Small intestine (tissue), 7 donors: ENCODE measurements at regions not wholly inside any gene's neighbourhood (a gene's known extent, or its start where the extent isn't known, plus 50 kb on each side); places are given as distances from the start of the nearest gene placed in this dataset.
A peak's percentile ranks its signal among the peaks of the same experiment; 100 is the strongest.

ENCODE experiments used
- DNase-seq, 2 donors: peaks; one replicate each; pipeline versions ENCODE4 v3.0.0 to v3.0.0-alpha.2; 2013
- FAIRE-seq: peaks from 2 replicates; lab custom pipeline; 2012; peaks lifted over from hg19 to GRCh38; lab: Jason Lieb, UNC
- H3K27ac ChIP-seq, 3 donors: one replicate each; pipeline ENCODE4 v1.5.1; 2013; ENCODE audit warnings: low read length in 2 of 3, mild to moderate bottlenecking in 2 of 3, control low read depth in 1 of 3, inconsistent platforms in 1 of 3, low read depth in 1 of 3, moderate library complexity in 1 of 3
- H3K27me3 ChIP-seq, 3 donors: one replicate each; pipeline ENCODE4 v1.6.1; 2013; ENCODE audit warnings: low read length in 3 of 3, inconsistent platforms in 1 of 3; ENCODE audit not compliant: control insufficient read depth in 3 of 3, insufficient read depth in 3 of 3
- H3K36me3 ChIP-seq, 3 donors: one replicate each; pipeline ENCODE4 v1.6.1; 2013; ENCODE audit warnings: low read length in 3 of 3, inconsistent platforms in 1 of 3, low read depth in 1 of 3, mild to moderate bottlenecking in 1 of 3, moderate library complexity in 1 of 3; ENCODE audit not compliant: control insufficient read depth in 3 of 3, insufficient read depth in 2 of 3
- H3K4me1 ChIP-seq, 3 donors: one replicate each; pipeline ENCODE4 v1.6.1; 2013; ENCODE audit warnings: low read length in 2 of 3, inconsistent platforms in 1 of 3, low read depth in 1 of 3, mild to moderate bottlenecking in 1 of 3, moderate library complexity in 1 of 3; ENCODE audit not compliant: control insufficient read depth in 3 of 3, insufficient read depth in 2 of 3
- H3K4me3 ChIP-seq, 3 donors: one replicate each; pipeline ENCODE4 v1.5.1; 2013; ENCODE audit warnings: low read length in 3 of 3, control low read depth in 1 of 3, inconsistent platforms in 1 of 3, low read depth in 1 of 3, mild to moderate bottlenecking in 1 of 3, moderate library complexity in 1 of 3
- H3K9me3 ChIP-seq, 2 donors: one replicate each; pipeline ENCODE4 v1.6.1; 2013; ENCODE audit warnings: low read depth in 1 of 2, low read length in 1 of 2; ENCODE audit not compliant: control insufficient read depth in 2 of 2, insufficient read depth in 1 of 2
- WGBS, 3 donors: extraction: QIAGEN DNeasy Blood & Tissue Kit; methylation state at CpG; one replicate each; pipeline ENCODE4 v1.1.7; 2013; 5-methylcytosine and 5-hydroxymethylcytosine counted together
- donor health status: healthy with polysubstance abuse.
- donor health status: control.
- donor health status: control.
- donor health status: Bipolar disorder and iron deficiency.
- donor health status: healthy.

- Histone ChIP-seq H3K36me3 (no peaks in the 10 kb centered on the region), H3K27ac (no peak overlapping the region), H3K27me3 (peaks cover 0 to 13% (median 0%) of the 10 kb centered on the region in 3 donors), H3K4me3 (no peak overlapping the region), H3K9me3 (no peaks in the 10 kb centered on the region), H3K4me1 (no peaks in the 10 kb centered on the region)
- 37 to 48% (median 46%) methylated on average over 2 of the region's 2 CpGs for WGBS, 3 donors
- no peak for DNase-seq
- no peak for FAIRE-seq
Measured at GRCh38 chr2:176804392-176804791, 408.2 kb upstream of the HNRNPA3 start.

GRCh38 chr2:176805345-176805744 lies 407.2 kb upstream of the HNRNPA3 start:
- no peak for DNase-seq
- Histone ChIP-seq H3K27me3 (peaks cover 0 to 15% (median 0%) of the 10 kb centered on the region in 3 donors), H3K4me1 (no peaks in the 10 kb centered on the region), H3K9me3 (no peaks in the 10 kb centered on the region), H3K27ac (no peak overlapping the region), H3K4me3 (no peak overlapping the region), H3K36me3 (no peaks in the 10 kb centered on the region)
- FAIRE-seq, result no peak

- DNase-seq (no peak), FAIRE-seq (no peak)
- Histone ChIP-seq H3K27me3 (peaks cover 0 to 3% (median 0%) of the 10 kb centered on the region in 3 donors), H3K9me3 (no peaks in the 10 kb centered on the region), H3K36me3 (no peaks in the 10 kb centered on the region), H3K4me3 (no peak overlapping the region), H3K27ac (no peak overlapping the region), H3K4me1 (no peaks in the 10 kb centered on the region)
- WGBS, 3 donors, result 55 to 63% (median 58%) methylated on average over 5 of the region's 5 CpGs
Measured at GRCh38 chr2:176812246-176812775, 400.3 kb upstream of the HNRNPA3 start.

- 87 to 92% (median 91%) methylated on average over 4 of the region's 4 CpGs for WGBS, 3 donors
- Histone ChIP-seq H3K4me3 (no peak overlapping the region), H3K27ac (no peak overlapping the region), H3K9me3 (no peaks in the 10 kb centered on the region), H3K4me1 (no peaks in the 10 kb centered on the region), H3K27me3 (peaks cover 0 to 3% (median 0%) of the 10 kb centered on the region in 3 donors), H3K36me3 (no peaks in the 10 kb centered on the region)
- DNase-seq, result no peak
- FAIRE-seq, result no peak
Measured at GRCh38 chr2:176813156-176813555, 399.4 kb upstream of the HNRNPA3 start.

- 67 to 83% (median 73%) methylated on average over 2 of the region's 2 CpGs for WGBS, 3 donors
- H3K36me3 ChIP-seq, result no peaks in the 10 kb centered on the region
- H3K4me3 ChIP-seq, result no peak overlapping the region
- no peaks in the 10 kb centered on the region for H3K4me1 ChIP-seq
- DNase-seq, result no peak
- no peak for FAIRE-seq
- no peaks in the 10 kb centered on the region for H3K9me3 ChIP-seq
- H3K27ac ChIP-seq, result no peak overlapping the region
- H3K27me3 ChIP-seq, result peaks cover 0 to 3% (median 0%) of the 10 kb centered on the region in 3 donors
Measured at GRCh38 chr2:176813621-176814049, 399.0 kb upstream of the HNRNPA3 start.

- no peak overlapping the region for H3K4me3 ChIP-seq
- H3K36me3 ChIP-seq, result no peaks in the 10 kb centered on the region
- no peaks in the 10 kb centered on the region for H3K9me3 ChIP-seq
- H3K27me3 ChIP-seq, result peaks cover 0 to 3% (median 0%) of the 10 kb centered on the region in 3 donors
- H3K27ac ChIP-seq, result no peak overlapping the region
- 3 to 16% (median 8%) methylated on average over 1 of the region's 1 CpG for WGBS, 3 donors
- DNase-seq (no peak), FAIRE-seq (no peak)
- H3K4me1 ChIP-seq, result no peaks in the 10 kb centered on the region
Measured at GRCh38 chr2:176814274-176814673, 398.3 kb upstream of the HNRNPA3 start.

GRCh38 chr2:176814740-176815367 lies 397.7 kb upstream of the HNRNPA3 start:
- Histone ChIP-seq H3K9me3 (no peaks in the 10 kb centered on the region), H3K4me3 (no peak overlapping the region), H3K36me3 (no peaks in the 10 kb centered on the region), H3K4me1 (no peaks in the 10 kb centered on the region), H3K27me3 (no peaks in the 10 kb centered on the region), H3K27ac (no peak overlapping the region)
- DNase-seq (peak; percentile 14 to 24), FAIRE-seq (peak; percentile 23)
- WGBS, 3 donors, result 2 to 5% (median 3%) methylated on average over 2 of the region's 2 CpGs

- WGBS, 3 donors, result 23 to 68% (median 45%) methylated on average over 7 of the region's 7 CpGs
- Histone ChIP-seq H3K9me3 (no peaks in the 10 kb centered on the region), H3K4me3 (no peak overlapping the region), H3K27me3 (peaks cover 0 to 4% (median 0%) of the 10 kb centered on the region in 3 donors), H3K4me1 (no peaks in the 10 kb centered on the region), H3K27ac (no peak overlapping the region), H3K36me3 (no peaks in the 10 kb centered on the region)
- peak; percentile 6 to 13 for DNase-seq
- FAIRE-seq, result no peak
Measured at GRCh38 chr2:176817061-176817565, 395.5 kb upstream of the HNRNPA3 start.
